Left kidney (tissue), 1 donor: ENCODE measurements at regions not wholly inside any gene's neighbourhood (a gene's known extent, or its start where the extent isn't known, plus 50 kb on each side); places are given as distances from the start of the nearest gene placed in this dataset.

Experiments used
- DNase-seq: peaks from one replicate; pipeline ENCODE4 v3.0.0-alpha.2; 2013

GRCh38 chr7:16055263-16055976, 365.9 kb downstream of the CRPPA start:
- DNase-seq: no peak

DNA sequence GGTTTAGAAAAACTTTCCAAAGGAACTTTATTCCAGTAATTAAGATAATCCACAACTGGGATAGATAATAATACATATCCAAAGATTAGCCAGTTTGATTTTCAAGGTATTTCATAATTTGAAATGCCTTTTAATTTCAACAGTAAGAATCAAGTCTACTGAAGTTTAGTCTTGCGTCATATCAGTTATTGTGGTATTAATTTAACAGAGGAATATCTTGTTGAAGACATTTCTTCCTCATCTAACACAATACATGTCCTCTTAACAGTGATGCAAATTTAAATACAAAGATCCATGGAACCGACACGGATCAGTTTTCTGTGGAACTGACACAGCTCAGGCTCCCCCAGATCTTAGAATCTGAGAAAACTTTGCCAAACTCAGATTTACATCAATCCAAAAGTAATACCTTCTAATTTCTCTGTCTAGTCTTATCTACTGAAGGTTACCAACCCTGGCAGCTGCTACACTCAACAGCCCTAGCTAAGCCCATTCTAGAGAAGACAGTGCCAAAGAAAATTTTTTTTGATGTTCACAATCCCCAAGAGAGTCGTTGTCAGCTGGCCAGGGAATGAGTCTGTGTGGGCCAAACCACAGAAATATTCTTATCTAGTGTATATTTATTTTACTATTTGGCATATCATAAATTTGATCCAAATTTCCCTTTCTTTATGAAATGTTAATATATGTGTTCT, 365.2 kb upstream of the MEOX2 start:
- DNase-seq: no peak

GRCh38 chr7:16046041-16046440, 359.6 kb upstream of the MEOX2 start:
- DNase-seq: no peak

- DNase-seq: no peak
Measured at GRCh38 chr7:16045296-16045695, 358.8 kb upstream of the MEOX2 start.

- no peak for DNase-seq
Measured at GRCh38 chr7:16044645-16045044, 358.2 kb upstream of the MEOX2 start.

GRCh38 chr7:16040346-16040745, 353.9 kb upstream of the MEOX2 start:
- DNase-seq: no peak

DNA sequence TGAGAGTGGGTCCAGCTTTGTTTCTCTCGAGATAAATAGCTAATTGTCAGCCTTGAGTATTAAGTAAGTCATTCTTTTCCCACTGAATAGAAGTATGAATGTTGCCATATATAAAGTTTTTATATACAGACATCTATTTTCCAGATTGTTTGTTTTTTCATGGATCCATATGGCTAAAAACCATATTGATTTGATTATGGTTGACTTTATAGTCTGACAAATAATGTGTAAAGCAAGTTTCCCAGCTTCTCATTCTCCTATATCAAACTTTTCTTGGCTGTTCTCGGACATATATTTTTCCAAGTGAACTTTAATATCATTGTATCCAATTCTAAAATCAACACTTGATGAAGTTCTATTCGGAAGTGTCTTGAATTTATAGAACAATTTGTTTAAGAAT, 352.4 kb upstream of the MEOX2 start:
- DNase-seq: no peak

DNA sequence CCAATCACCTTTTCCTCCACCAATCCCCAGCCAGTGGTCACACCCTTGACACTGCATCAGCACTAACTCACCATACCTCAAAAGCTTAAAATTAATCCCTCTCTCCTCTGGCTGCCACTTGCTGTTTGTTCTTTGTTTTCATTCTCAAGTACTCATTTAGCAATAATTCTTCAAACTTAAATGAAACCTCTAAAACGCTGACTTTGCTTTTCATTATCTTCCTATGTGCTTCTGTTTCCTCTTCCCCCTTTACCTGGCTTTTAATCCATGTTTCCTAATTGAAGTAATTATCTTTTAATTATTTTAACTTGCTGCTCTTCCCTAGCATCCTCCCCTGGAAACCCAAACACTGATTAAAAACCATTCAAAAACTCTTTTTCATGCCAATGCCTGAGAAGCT, 348.9 kb upstream of the MEOX2 start:
- no peak for DNase-seq

GRCh38 chr7:16034866-16035265, 348.4 kb upstream of the MEOX2 start:
- no peak for DNase-seq

- no peak for DNase-seq
Measured at GRCh38 chr7:16034353-16034752, 347.9 kb upstream of the MEOX2 start.

DNA sequence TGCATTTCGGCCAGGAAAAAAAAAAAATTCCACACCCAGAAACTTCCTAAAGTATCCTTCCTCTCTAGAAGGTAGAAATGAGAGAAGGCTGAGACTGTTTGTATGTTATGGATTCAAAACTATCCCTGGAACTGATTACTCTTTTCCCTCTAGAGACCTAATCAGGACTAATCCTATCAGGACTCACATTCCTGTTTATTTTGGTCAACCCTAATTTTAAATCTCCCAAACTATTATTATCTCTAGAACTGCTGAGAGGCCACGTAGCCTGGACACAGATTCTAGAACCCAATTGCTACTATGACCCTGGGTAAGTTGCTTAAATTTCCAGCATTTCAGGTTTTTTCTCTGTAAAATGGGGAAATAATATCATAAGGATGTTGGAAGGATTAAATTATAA, 346.8 kb upstream of the MEOX2 start:
- DNase-seq: no peak

DNA sequence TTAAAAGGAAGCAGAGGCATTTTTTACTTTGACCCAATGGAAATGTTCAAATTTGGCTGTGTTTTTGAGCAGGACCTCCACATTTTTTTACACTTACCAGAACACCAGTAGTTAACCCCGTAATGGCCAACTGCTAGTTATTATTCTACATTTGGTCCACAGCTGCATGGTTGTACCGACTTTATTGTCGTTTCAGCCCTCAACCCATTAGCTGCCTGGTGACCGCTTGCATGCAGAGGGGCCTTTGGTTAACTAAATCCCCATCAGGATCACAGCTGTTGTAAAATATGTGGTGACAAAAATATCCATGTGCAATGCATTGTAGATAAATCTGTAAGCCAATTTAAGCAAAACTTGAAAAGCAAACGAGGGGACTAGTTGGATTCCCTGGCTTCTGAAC, 342.2 kb upstream of the MEOX2 start:
- DNase-seq: no peak

- DNase-seq: no peak
Measured at GRCh38 chr7:16028103-16028502, 341.6 kb upstream of the MEOX2 start.

DNA sequence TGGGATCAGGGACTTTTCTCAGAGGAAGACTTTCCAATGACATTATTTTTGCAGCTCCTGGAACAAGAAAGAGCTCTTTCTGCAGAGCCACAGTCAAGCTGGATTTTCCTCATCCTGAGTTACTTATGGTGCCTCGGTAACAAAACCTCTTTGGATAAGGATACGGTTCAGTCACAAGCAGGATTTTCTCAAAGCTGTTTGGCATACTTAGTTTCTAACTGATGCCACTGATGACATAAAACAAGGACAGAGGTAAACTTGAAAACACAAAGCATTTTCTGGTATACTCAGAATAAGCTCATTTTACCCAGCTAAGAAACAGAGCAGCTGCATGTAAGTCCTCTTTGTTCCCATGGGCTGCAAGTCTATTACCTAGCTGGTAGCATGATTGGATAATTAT, 340.9 kb upstream of the MEOX2 start:
- no peak for DNase-seq

GRCh38 chr7:16026253-16027020, 340.0 kb upstream of the MEOX2 start:
- DNase-seq: no peak

- DNase-seq: no peak
Measured at GRCh38 chr7:16025696-16026095, 339.2 kb upstream of the MEOX2 start.

- no peak for DNase-seq
Measured at GRCh38 chr7:16023503-16023902, 337.0 kb upstream of the MEOX2 start.

DNA sequence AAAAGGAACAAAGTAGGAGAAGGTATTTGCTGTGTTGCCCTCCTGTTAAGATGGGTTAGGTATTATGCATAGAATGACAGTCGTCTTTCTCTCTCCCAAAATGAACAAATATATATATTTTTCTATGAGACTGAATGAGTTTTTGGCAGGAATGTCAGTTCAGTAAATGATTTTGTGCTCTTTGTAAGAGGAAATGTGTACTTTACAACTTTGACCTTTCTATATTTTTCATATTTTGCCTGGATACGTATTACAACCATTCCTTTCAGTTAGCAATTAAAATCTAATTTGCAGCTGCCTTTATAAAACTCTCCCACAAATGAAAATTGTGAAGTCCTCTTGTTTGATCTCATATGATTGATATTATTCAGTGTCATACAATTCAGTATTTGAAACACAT, 336.6 kb upstream of the MEOX2 start:
- DNase-seq: no peak

DNA sequence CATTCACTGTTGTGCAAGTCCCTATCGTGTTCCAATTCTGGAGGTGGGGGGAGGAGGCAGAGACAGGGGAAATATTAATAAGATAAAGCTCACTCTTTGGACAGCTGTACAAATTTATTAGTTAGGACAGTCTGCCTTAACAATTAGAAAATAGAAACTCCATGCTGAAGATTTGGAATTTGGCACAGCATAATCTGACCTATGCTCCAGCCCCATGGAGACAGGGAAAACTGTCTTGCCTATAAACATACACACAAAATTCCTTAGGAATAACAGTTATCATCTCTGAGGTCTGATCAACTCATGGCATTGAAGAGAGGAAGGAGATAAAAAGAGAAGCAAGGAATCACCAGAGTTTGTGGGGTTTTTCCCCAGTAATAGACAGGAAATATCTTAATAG, 335.4 kb upstream of the MEOX2 start:
- no peak for DNase-seq

DNA sequence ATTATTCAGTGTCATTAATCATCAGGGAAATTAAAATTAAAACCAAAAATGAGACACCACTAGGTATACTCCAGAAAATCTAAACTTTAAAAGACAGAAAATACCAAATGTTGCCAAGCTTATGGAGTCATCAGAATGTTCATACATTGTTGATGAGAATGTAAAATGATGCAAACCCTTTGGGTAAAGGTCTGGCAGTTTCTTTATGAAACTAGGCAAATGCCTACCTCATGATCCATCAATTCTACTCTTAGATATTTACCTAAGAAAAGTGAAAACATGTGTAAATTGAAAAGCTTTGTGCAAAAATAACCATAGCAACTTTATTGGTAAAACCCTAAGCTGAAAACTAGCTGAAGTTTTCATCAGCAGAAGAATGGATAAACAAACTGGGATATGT, 329.5 kb upstream of the MEOX2 start:
- no peak for DNase-seq

DNA sequence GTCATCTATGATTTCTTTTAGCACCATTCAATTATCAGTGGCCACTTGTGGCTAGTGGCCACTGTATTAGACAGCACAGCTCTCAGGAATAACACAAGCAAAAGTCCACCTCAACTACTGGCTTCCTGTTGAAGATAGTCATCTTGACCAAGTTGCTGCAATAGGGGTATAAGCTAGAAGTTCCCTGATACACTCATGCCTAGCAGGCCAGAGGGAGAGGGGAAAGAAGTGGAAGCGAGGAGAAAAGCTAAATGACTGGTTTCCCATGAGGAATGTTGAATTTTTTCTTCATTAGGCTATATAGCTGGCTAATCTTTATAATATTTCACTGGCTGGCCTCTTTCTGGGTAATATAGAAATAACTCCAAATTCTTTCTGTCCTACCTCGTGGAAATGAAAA, 327.5 kb upstream of the MEOX2 start:
- no peak for DNase-seq

GRCh38 chr7:16007911-16008310, 321.4 kb upstream of the MEOX2 start:
- DNase-seq: no peak

DNA sequence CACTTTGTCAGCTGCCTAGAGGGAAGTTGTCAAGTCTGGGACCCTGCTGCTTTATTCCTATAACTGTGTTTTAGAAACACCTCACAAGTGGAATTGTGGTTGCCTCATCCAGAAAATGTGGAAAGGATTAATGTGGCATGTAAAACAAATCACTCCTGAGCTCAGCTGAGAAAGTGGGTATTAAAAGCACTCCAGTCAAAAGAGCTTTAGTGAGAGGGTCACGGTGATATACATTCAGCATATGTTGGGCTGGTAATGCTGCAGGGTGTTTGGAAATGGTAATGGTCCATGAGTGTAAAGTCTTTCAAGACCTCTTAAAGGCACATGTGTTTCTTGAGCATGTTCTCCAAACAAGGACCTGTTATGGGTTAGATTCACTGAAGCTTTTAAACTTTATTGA, 318.2 kb upstream of the MEOX2 start:
- no peak for DNase-seq
